HEK293 (cell line): ENCODE measurements at regions not wholly inside any gene's neighbourhood (a gene's known extent, or its start where the extent isn't known, plus 50 kb on each side); places are given as distances from the start of the nearest gene placed in this dataset.
A peak's percentile ranks its signal among the peaks of the same experiment; 100 is the strongest.

Experiments
- CTCF ChIA-PET: fragments of 350-600 bp; formaldehyde crosslinking; extraction: SDS; loops from one replicate; lab custom pipeline; 2021; ENCODE audit warnings: antibody characterized with exemption; lab: Yijun Ruan, JAX
- POLR2A ChIA-PET: fragments of 300-600 bp; formaldehyde crosslinking; extraction: SDS; loops from one replicate; lab custom pipeline; 2020; ENCODE audit warnings: antibody characterized with exemption, inconsistent platforms; lab: Yijun Ruan, JAX
- H3K27ac ChIP-seq: fragments of 200-500 bp; sonication (Bioruptor generic); 2 replicates; pipeline ENCODE4 v1.5.1; 2014; ENCODE audit warnings: low read depth, low read length, control low read depth, inconsistent platforms; ENCODE audit errors: extremely low read depth
- H3K36me3 ChIP-seq, 2 experiments: fragments of 200-500 bp in 1 of 2; sonication (Bioruptor generic) in 1 of 2; 1 replicate in 1 of 2; 2 replicates in 1 of 2; pipeline ENCODE4 v1.5.1; 2014 to 2017; ENCODE audit warnings: inconsistent platforms in 2 of 2, low read length in 2 of 2; ENCODE audit not compliant: control insufficient read depth in 2 of 2, insufficient read depth in 1 of 2
- H3K4me1 ChIP-seq: fragments of 200-500 bp; sonication (Bioruptor generic); 2 replicates; pipeline ENCODE4 v1.5.1; 2014; ENCODE audit warnings: mild to moderate bottlenecking, low read length, inconsistent platforms; ENCODE audit not compliant: control insufficient read depth, insufficient read depth
- H3K4me3 ChIP-seq: 2 replicates; pipeline ENCODE4 v1.5.1; 2011; ENCODE audit warnings: low read depth, mild to moderate bottlenecking, control low read depth, low read length, moderate library complexity
- H3K9me3 ChIP-seq: fragments of 200-500 bp; sonication (Bioruptor generic); 2 replicates; pipeline ENCODE4 v1.5.1; 2014; ENCODE audit warnings: low read depth, low read length, inconsistent platforms; ENCODE audit not compliant: control insufficient read depth, insufficient read depth
- TF ChIP-seq, protein P1 (sequence below): fragments of 450-650 bp; formaldehyde crosslinking; IDR thresholded peaks from 2 replicates; pipeline ENCODE4 v1.5.1; 2016; ENCODE audit warnings: missing biosample characterization, missing genetic modification characterization
- TF ChIP-seq, protein P2 (sequence below): IDR thresholded peaks from 2 replicates; pipeline ENCODE4 v1.6.1; 2011; ENCODE audit warnings: mild to moderate bottlenecking, low read depth, low read length, borderline replicate concordance

DNA sequence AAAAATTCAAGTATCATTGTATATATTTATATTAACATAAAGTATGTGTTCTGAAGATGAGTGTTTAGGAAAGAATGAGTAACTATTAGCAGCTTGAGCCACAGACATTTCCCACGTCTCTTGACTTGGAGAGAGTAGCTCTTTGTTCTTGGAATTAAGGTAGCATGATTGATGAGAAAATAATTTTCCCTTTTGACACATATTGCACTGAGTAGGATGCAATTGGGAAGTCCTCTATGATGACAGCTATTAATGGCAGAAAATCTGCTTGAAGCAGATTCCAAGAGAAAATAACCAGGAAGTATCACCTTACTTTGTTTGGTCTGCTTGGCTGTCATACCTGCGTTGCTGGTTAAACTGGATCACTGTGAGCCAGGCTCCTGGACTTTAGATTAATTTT, 204.8 kb downstream of the TLE4 start:
- POLR2A ChIA-PET: no interaction called here
- H3K4me3 ChIP-seq: no peak overlapping the region
- H3K4me1 ChIP-seq: no peaks in the 10 kb centered on the region
- TF ChIP-seq, protein P1, sequence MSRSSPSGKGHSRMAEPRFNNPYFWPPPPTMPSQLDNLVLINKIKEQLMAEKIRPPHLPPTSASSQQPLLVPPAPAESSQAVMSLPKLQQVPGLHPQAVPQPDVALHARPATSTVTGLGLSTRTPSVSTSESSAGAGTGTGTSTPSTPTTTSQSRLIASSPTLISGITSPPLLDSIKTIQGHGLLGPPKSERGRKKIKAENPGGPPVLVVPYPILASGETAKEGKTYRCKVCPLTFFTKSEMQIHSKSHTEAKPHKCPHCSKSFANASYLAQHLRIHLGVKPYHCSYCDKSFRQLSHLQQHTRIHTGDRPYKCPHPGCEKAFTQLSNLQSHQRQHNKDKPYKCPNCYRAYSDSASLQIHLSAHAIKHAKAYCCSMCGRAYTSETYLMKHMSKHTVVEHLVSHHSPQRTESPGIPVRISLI (tag by site-specific recombination): no peak
- TF ChIP-seq, protein P2, sequence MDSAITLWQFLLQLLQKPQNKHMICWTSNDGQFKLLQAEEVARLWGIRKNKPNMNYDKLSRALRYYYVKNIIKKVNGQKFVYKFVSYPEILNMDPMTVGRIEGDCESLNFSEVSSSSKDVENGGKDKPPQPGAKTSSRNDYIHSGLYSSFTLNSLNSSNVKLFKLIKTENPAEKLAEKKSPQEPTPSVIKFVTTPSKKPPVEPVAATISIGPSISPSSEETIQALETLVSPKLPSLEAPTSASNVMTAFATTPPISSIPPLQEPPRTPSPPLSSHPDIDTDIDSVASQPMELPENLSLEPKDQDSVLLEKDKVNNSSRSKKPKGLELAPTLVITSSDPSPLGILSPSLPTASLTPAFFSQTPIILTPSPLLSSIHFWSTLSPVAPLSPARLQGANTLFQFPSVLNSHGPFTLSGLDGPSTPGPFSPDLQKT: peak; percentile 57; the same call in 1 of the 2 replicates
- CTCF ChIA-PET: no interaction called here
- H3K9me3 ChIP-seq: no peaks in the 10 kb centered on the region
- H3K27ac ChIP-seq: no peak overlapping the region
- H3K36me3 ChIP-seq: no peaks in the 10 kb centered on the region
